ENCODE measurements at regions not wholly inside any gene's neighbourhood (a gene's known extent, or its start where the extent isn't known, plus 50 kb on each side); places are given as distances from the start of the nearest gene placed in this dataset.

- no peak for TF ChIP-seq ZNF513 (tag by site-specific recombination; IDR thresholded peaks at IDR 0.05)
- no peak for TF ChIP-seq PRDM6 (tag by site-specific recombination; IDR thresholded peaks at IDR 0.05)
- no peak for TF ChIP-seq TCF7L2 (IDR thresholded peaks at IDR 0.05; ENCODE audit: borderline replicate concordance, low read depth, low read length)
- TF ChIP-seq ZNF843 (tag by site-specific recombination; IDR thresholded peaks at IDR 0.05): no peak
- TF ChIP-seq AEBP2 (tag by site-specific recombination; IDR thresholded peaks at IDR 0.05; ENCODE audit: borderline replicate concordance): no peak
- no peak for TF ChIP-seq ZNF174 (tag by site-specific recombination; IDR thresholded peaks at IDR 0.05)
These were observed 68.1 kb upstream of the SPRED2 start (continued) for GRCh38 chr2:65500310-65501040.

- no peaks in the 10 kb centered on the region for H3K36me3 ChIP-seq (ENCODE audit: control insufficient read depth in 2 of 2, insufficient read depth in 1 of 2, low read length in 2 of 2)
- H3K4me3 ChIP-seq (ENCODE audit: low read depth, low read length): no peak overlapping the region
- TF ChIP-seq ZNF214 (tag by site-specific recombination; IDR thresholded peaks at IDR 0.05; ENCODE audit: borderline replicate concordance) (no peak), ZSCAN5A (tag by site-specific recombination; IDR thresholded peaks at IDR 0.05) (no peak), ZNF112 (tag by site-specific recombination; IDR thresholded peaks at IDR 0.05) (no peak), INSM2 (tag by site-specific recombination; IDR thresholded peaks at IDR 0.05) (no peak), ZNF239 (tag by site-specific recombination; IDR thresholded peaks at IDR 0.05) (no peak), HOXC10 (CRISPR knock-in tag; IDR thresholded peaks at IDR 0.05) (no peak)
- no peaks in the 10 kb centered on the region for H3K4me1 ChIP-seq (ENCODE audit: control insufficient read depth, insufficient read depth, low read length)
- CTCF ChIA-PET: interaction anchor here (0.7 kb wide), 1 partner anchor 284 kb away, joined by 3 read pairs; no protein-coding TSS in a partner anchor
- POLR2A ChIA-PET: no interaction called here
- H3K9me3 ChIP-seq (ENCODE audit: control insufficient read depth, insufficient read depth, low read depth, low read length): no peaks in the 10 kb centered on the region
- H3K27ac ChIP-seq (ENCODE audit: extremely low read depth, low read depth, low read length): no peak overlapping the region
These were observed 66.8 kb upstream of the SPRED2 start for GRCh38 chr2:65499216-65499615.

- TF ChIP-seq SCRT2 (tag by site-specific recombination; IDR thresholded peaks at IDR 0.05) (no peak), ZNF114 (tag by site-specific recombination; IDR thresholded peaks at IDR 0.05) (no peak), ZNF16 (tag by site-specific recombination; IDR thresholded peaks at IDR 0.05; ENCODE audit: low read depth) (no peak), ZFP69B (tag by site-specific recombination; IDR thresholded peaks at IDR 0.05) (no peak), ZNF530 (tag by site-specific recombination; IDR thresholded peaks at IDR 0.05; ENCODE audit: low read depth) (no peak), ZNF146 (tag by site-specific recombination; IDR thresholded peaks at IDR 0.05) (0 out of 2 replicates have a peak, but pooled peaks have one; percentile 48)
- no peak overlapping the region for H3K4me3 ChIP-seq (ENCODE audit: low read depth, low read length)
- H3K4me1 ChIP-seq (ENCODE audit: control insufficient read depth, insufficient read depth, low read length): no peaks in the 10 kb centered on the region
- CTCF ChIA-PET: no interaction called here
- no peak overlapping the region for H3K27ac ChIP-seq (ENCODE audit: extremely low read depth, low read depth, low read length)
- no peaks in the 10 kb centered on the region for H3K9me3 ChIP-seq (ENCODE audit: control insufficient read depth, insufficient read depth, low read depth, low read length)
- H3K36me3 ChIP-seq (ENCODE audit: control insufficient read depth in 2 of 2, insufficient read depth in 1 of 2, low read length in 2 of 2): no peaks in the 10 kb centered on the region
- POLR2A ChIA-PET: no interaction called here
These were observed 66.0 kb upstream of the SPRED2 start for GRCh38 chr2:65498396-65498795.
